NCI-H226 (cell line): ENCODE measurements at regions not wholly inside any gene's neighbourhood (a gene's known extent, or its start where the extent isn't known, plus 50 kb on each side); places are given as distances from the start of the nearest gene placed in this dataset.
"Not testable (repeated sequence)": the region's sequence is repeated elsewhere in the genome, so short reads cannot be mapped to it uniquely, and the experiment has no call there.

Experiments
- DNase-seq: peaks from one replicate; pipeline ENCODE4 v3.0.0-alpha.2; 2015

- DNase-seq = not testable (repeated sequence)
Measured at GRCh38 chr14:19268047-19268627, 166.0 kb downstream of the POTEG start.

GRCh38 chr14:19272235-19272634 lies 161.9 kb downstream of the POTEG start:
- not testable (repeated sequence) for DNase-seq

DNA sequence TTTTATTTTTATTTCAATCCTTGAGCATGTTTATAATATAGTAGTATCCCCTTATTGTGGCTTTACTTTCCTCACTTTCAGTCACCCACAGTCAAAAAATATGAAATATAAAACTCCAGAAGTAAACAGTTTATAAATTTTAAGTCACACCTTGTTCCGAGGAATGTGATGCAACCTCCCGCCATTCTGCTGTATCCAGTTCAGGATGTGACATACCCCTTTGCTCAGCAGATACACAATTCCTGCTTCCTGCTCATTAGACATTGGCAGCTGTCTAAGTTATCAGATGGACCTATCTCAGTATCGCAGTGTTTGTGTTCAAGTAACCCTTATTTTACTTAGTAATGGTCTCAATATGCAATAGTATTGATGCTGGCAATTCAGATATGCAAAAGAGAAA lies 144.5 kb downstream of the POTEG start:
- DNase-seq = not testable (repeated sequence)

- not testable (repeated sequence) for DNase-seq
Measured at GRCh38 chr14:19300243-19300642, 133.9 kb downstream of the POTEG start.

DNA sequence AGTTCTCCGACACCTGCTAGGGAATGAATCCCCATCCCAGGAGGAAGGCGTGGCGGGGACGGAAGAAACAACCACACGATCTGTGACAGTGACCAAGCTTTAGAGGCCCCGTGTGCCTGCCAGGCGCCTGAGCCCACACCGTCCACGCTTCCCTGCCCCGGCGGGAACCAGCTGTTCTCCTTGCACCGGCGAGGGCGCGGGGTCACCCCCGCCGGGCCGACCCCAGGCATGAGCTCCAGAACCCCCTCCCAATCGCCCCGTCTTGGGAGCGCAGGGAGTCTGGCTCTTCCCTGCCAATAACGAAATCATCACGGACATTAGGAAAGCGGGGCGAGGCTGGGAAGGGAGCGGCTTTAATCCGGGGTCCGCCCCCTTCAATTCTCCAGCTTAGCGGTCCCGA lies 133.3 kb downstream of the POTEG start:
- DNase-seq = not testable (repeated sequence)

DNA sequence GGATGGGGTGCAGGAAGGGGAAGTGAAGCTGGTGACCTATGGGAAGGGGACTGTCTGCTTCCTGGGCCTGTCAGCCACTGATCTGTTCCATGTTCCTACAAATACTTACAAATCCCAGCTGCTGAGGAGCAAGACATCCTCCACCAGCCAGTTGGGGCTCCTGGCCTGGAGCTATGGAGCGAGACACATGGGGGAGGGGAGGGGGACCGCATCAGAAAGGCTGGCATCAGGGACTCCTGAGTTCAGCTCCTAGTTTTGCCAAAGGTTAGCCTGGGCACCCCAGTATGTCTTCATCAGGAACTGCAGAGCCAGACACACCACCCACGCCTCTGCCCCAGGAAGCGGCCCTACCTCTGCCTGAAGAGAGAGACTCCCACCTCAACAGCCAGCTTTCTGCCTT lies 130.3 kb downstream of the POTEG start:
- DNase-seq = not testable (repeated sequence)

- DNase-seq = not testable (repeated sequence)
Measured at GRCh38 chr14:19304442-19304841, 129.7 kb downstream of the POTEG start.

GRCh38 chr14:19304918-19305317 lies 129.2 kb downstream of the POTEG start:
- DNase-seq = not testable (repeated sequence)

GRCh38 chr14:19305776-19306175 lies 128.4 kb downstream of the POTEG start:
- not testable (repeated sequence) for DNase-seq

DNA sequence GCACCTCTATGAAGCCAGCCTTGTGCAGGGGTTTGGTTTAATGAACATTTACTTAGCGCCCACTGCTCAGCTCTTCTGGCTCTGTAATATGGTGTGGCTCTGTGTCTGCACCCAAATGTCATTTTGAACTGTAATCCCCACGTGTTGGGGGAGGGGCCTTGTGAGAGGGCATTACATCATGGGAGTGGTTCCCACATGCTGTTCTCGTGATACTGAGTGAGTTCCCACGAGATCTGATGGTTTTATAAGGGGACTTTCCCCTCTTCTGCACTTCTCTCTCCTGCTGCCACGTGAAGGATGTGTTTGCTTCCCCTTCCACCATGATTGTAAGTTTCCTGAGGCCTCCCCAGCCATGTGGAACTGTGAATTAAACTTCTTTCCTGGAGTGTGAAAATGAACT lies 127.7 kb downstream of the POTEG start:
- DNase-seq = not testable (repeated sequence)

GRCh38 chr14:19311023-19311422 lies 123.1 kb downstream of the POTEG start:
- DNase-seq = not testable (repeated sequence)

DNA sequence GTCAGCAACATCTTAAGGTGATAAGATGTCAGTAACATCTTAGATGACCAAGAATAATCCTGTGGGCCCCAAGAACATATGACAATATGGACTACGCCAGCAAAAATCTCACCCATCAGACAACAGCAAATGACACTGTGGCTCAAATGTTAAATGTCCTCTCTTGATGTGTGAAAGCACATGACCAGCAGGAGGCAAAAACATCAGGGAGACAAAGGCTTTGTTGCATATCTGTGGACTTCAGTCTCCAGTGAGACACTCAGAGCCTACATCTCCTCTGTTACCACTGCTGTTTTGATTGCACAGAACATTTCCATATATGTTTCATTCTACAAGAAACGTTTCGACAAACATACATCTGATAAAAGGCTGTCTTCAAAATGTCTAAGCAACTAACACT lies 103.5 kb downstream of the POTEG start:
- not testable (repeated sequence) for DNase-seq

DNA sequence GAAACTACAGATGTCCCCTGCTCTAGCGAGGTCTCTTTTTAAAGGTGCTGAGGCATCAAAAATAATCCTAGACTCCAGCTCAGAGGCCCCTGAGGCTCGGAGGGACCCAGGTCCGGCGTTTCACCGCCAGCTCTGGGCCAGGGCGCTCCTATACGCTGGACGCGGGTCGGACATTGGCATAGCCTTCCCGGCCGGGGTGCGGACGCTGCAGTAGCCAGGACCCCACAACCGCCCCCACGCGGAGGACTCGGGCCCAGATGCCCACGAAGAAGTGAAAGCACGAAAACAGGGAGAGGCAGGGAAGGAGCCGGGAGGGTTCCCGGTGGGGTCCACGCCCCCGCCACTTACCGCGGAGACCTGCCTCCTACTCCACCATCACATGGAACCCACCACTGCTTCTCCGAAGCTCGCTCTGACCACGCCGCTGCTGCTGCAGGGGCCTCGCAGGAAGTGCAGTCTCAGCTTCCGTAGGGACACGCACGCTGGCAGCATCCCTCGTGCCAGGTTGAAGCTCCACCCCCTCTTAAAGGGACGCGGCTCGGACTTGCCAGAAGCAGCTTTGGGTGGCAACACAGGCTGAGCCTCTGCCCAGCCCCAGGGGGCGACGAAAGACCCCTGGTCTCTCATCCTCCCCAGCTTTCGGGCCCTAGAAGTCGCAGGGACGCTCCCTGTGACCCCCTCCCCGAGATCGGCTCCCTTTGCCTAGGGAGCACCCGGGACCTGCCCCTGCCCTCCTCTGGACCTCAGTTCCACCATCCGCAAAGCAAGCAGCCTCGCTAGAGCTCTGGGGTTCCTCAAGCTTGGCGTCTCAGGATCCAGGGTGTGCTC lies 96.7 kb downstream of the POTEG start:
- DNase-seq = not testable (repeated sequence)

- not testable (repeated sequence) for DNase-seq
Measured at GRCh38 chr14:19338060-19338372, 96.1 kb downstream of the POTEG start.

DNA sequence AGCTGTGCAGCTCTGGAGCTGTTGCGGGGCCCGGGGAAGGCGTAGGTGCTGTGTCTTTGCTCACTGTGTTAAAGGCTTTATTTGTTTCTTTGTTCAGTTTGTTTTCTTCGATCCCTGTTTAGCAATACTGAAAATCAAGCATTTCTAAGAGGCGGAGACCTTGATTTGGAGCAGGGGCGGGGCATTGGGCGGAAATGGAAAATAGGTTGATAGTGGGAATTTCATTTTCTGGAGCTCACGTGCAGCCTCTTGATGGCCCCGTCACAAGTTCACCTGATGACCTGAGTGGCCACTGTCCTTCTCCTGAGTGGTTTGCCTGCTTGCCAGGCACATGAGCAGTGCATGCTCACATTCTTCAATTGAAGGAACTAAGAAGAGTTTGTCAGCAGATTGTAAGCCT lies 93.2 kb downstream of the POTEG start:
- not testable (repeated sequence) for DNase-seq

- DNase-seq = not testable (repeated sequence)
Measured at GRCh38 chr14:19341627-19342026, 92.5 kb downstream of the POTEG start.

DNA sequence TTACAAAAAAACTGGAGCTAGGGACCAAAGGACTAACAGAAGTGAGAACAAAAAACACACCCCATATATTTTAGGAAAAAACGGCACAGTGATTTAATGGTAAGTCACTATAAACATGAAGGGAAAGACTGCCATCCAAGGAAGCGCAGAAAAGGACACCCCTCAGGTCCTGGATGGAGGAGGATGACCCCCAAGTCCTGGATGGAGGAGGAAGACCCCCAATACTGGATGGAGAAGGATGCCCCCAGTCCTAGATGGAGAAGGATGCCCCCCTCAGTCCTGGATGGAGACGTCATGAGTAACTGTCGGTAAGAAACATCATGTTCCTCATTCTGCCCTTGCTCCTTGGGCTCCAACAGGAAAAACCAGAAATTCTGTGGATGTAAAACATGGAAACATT lies 89.9 kb downstream of the POTEG start:
- not testable (repeated sequence) for DNase-seq

DNA sequence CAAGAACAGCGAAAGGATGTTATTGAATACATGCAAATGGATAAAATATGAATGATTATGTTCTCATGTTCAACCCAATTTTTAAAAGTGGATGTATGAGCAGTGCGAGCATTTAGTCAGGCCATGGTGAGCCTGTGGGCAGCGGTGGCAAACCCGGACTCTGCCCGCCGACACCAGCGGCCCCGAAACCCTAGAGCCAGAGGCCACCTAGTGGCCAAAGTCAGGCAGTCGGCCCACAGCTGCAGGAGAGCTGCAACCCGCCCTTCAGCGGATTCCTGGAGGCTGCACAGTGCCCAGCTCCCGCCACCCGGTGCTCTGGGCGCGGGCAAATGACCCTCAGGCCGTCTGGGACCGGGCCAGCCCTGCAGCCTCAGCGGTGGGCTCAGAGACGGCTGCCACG lies 89.5 kb downstream of the POTEG start:
- not testable (repeated sequence) for DNase-seq

GRCh38 chr14:19345298-19345911 lies 88.7 kb downstream of the POTEG start:
- DNase-seq = not testable (repeated sequence)

DNA sequence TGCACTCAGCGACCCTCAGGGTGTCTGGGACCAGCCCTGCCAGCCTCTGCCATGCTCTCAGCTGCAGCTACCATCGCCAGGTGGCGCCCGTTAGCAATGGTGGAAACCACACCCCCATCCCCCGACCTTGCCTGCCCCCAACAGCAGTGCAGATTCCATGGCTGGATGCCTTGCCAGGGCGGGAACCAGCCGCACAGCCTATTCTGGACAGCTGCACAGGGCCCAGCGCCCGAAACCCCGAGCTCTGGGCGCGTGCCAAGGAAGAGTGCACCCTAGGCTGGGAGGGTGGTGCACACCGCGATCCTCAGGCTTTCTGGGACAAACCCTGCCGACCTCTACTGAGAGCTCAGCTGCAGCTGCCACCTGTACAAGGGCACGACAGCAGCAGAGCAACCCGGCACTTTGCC lies 88.1 kb downstream of the POTEG start:
- not testable (repeated sequence) for DNase-seq

GRCh38 chr14:19346636-19347035 lies 87.5 kb downstream of the POTEG start:
- DNase-seq = not testable (repeated sequence)

DNA sequence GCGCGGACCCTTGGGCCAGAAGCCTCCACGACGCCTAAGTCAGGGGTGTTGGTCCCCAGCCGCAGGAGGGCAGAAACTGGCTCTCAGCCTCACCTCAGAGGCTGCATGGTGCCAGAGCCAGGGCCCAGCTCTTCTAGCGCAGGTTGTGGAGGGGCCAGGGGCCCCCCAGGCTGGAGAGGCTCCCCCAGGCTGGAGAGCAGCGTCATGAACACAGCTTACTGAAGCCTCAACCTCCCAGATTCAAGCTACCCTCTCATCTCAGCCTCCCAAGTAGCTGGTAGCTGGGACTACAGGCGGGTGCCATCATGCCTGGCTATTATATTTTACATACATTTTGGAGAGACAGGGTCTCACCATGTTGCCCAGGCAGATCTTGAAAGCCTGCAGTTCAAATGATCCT lies 87.0 kb downstream of the POTEG start:
- not testable (repeated sequence) for DNase-seq
